ENCODE measurements at regions not wholly inside any gene's neighbourhood (a gene's known extent, or its start where the extent isn't known, plus 50 kb on each side); places are given as distances from the start of the nearest gene placed in this dataset.

GRCh38 chrX:46234775-46235174 lies 310.4 kb downstream of the ZNF674 start:
- Histone ChIP-seq H3K27me3 (ENCODE audit: control insufficient read depth in 2 of 2, insufficient read depth in 2 of 2, low read length in 2 of 2) (no peaks in the 10 kb centered on the region), H3K9me1 (ENCODE audit: control insufficient read depth, insufficient read depth, low read length) (no peaks in the 10 kb centered on the region), H3K4me1 (replicated peaks in 1 of 2; ENCODE audit: control insufficient read depth in 2 of 2, insufficient read depth in 2 of 2, low read length in 2 of 2) (no peaks in the 10 kb centered on the region), H4K20me1 (replicated peaks; ENCODE audit: control insufficient read depth, insufficient read depth, low read length) (no peaks in the 10 kb centered on the region), H3K36me3 (ENCODE audit: control insufficient read depth, insufficient read depth, low read length) (no peaks in the 10 kb centered on the region), H3K79me2 (ENCODE audit: control insufficient read depth, insufficient read depth, low read length) (no peaks in the 10 kb centered on the region), H3K27ac (ENCODE audit: extremely low read depth, low read depth, low read length) (no peak overlapping the region), H3K9ac (ENCODE audit: insufficient read depth in 1 of 2, low read depth in 2 of 2, low read length in 2 of 2) (no peak overlapping the region), H3K4me3 (no peak overlapping the region), H3K9me3 (replicated peaks; ENCODE audit: control insufficient read depth, insufficient read depth, low read depth, low read length) (no peaks in the 10 kb centered on the region), H2AFZ (ENCODE audit: low read depth, low read length) (no peak overlapping the region), H3K4me2 (ENCODE audit: insufficient read depth, low read length) (no peak overlapping the region)
- ChIA-PET POLR2A (no interaction called here), CTCF (ENCODE audit: low intra/inter-chr PET ratio) (no interaction called here)
- no peak for FAIRE-seq
- WGBS (ENCODE audit: insufficient coverage, low coverage, missing lambda C conversion rate), result 4% methylated on average over 2 of the region's 2 CpGs
- no peak for DNase-seq (ENCODE audit: extremely low read depth in 1 of 4, low spot score in 3 of 4)
- ATAC-seq, result no peak
- intact Hi-C loops (cut with micrococcal nuclease), result no loop called here
- TF ChIP-seq RB1 (IDR thresholded peaks at IDR 0.05; ENCODE audit: low read depth), result no peak
- no peak for TF ChIP-seq L3MBTL2 (IDR thresholded peaks at IDR 0.05)
- no peak for TF ChIP-seq XRCC3 (IDR thresholded peaks at IDR 0.05)
- no TSS peak for BruUV-seq (replicated peaks)
- in situ Hi-C loops (cut with MboI), result no loop called here

DNA sequence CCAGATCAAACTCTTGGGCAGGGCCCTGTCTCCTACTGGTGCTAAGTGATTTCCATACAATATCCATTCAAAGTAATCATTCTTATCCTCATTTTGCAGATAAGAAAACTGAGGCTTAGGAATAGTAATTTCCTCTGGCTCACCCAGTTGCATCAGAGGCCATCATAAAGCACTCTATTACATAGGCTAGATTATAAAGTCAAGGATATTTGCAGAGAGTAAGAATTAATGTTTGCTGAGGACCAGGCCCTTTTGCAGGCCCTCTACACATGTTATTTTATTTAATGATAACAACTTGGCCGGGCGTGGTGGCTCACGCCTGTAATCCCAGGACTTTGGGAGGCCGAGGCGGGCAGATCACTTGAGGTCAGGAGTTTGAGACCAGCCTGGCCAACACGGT lies 316.8 kb downstream of the ZNF674 start:
- no peak for DNase-seq (ENCODE audit: extremely low read depth in 1 of 4, low spot score in 3 of 4)
- Histone ChIP-seq H3K79me2 (ENCODE audit: control insufficient read depth, insufficient read depth, low read length) (no peaks in the 10 kb centered on the region), H3K27me3 (ENCODE audit: control insufficient read depth in 2 of 2, insufficient read depth in 2 of 2, low read length in 2 of 2) (no peaks in the 10 kb centered on the region), H3K4me3 (no peak overlapping the region), H3K9ac (ENCODE audit: insufficient read depth in 1 of 2, low read depth in 2 of 2, low read length in 2 of 2) (no peak overlapping the region), H3K27ac (ENCODE audit: extremely low read depth, low read depth, low read length) (no peak overlapping the region), H3K36me3 (ENCODE audit: control insufficient read depth, insufficient read depth, low read length) (no peaks in the 10 kb centered on the region), H3K9me1 (ENCODE audit: control insufficient read depth, insufficient read depth, low read length) (no peaks in the 10 kb centered on the region), H2AFZ (ENCODE audit: low read depth, low read length) (no peak overlapping the region), H3K4me1 (replicated peaks in 1 of 2; ENCODE audit: control insufficient read depth in 2 of 2, insufficient read depth in 2 of 2, low read length in 2 of 2) (no peaks in the 10 kb centered on the region), H3K9me3 (replicated peaks; ENCODE audit: control insufficient read depth, insufficient read depth, low read depth, low read length) (no peaks in the 10 kb centered on the region), H4K20me1 (replicated peaks; ENCODE audit: control insufficient read depth, insufficient read depth, low read length) (no peaks in the 10 kb centered on the region), H3K4me2 (ENCODE audit: insufficient read depth, low read length) (no peak overlapping the region)
- WGBS (ENCODE audit: insufficient coverage, low coverage, missing lambda C conversion rate), result 0% methylated on average over 4 of the region's 6 CpGs
- intact Hi-C loops (cut with micrococcal nuclease) (no loop called here), in situ Hi-C loops (cut with MboI) (no loop called here)
- BruUV-seq (replicated peaks), result no TSS peak
- no peak for TF ChIP-seq OTX1 (CRISPR knock-in tag; IDR thresholded peaks at IDR 0.05)
- TF ChIP-seq TCF7L2 (IDR thresholded peaks at IDR 0.05; ENCODE audit: low read depth, low read length), result no peak
- TF ChIP-seq MCM5 (IDR thresholded peaks at IDR 0.05; ENCODE audit: low read depth), result no peak
- TF ChIP-seq ZNF584 (CRISPR knock-in tag; IDR thresholded peaks at IDR 0.05; ENCODE audit: low read depth), result no peak
- no peak for TF ChIP-seq ZNF408 (CRISPR knock-in tag; IDR thresholded peaks at IDR 0.05; ENCODE audit: low read depth)
- no peak for TF ChIP-seq XRCC4 (IDR thresholded peaks at IDR 0.05; ENCODE audit: extremely low read depth, insufficient read depth, insufficient read length)
- TF ChIP-seq CHD1 (IDR thresholded peaks at IDR 0.05; ENCODE audit: low read length), result no peak
- TF ChIP-seq CBX8 (IDR thresholded peaks at IDR 0.05; ENCODE audit: borderline replicate concordance, extremely low read depth, low read depth, low read length, poor library complexity, severe bottlenecking), result no peak
- TF ChIP-seq, protein P1, sequence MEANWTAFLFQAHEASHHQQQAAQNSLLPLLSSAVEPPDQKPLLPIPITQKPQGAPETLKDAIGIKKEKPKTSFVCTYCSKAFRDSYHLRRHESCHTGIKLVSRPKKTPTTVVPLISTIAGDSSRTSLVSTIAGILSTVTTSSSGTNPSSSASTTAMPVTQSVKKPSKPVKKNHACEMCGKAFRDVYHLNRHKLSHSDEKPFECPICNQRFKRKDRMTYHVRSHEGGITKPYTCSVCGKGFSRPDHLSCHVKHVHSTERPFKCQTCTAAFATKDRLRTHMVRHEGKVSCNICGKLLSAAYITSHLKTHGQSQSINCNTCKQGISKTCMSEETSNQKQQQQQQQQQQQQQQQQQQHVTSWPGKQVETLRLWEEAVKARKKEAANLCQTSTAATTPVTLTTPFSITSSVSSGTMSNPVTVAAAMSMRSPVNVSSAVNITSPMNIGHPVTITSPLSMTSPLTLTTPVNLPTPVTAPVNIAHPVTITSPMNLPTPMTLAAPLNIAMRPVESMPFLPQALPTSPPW (CRISPR knock-in tag; IDR thresholded peaks at IDR 0.05), result no peak
- TF ChIP-seq ZNF79 (CRISPR knock-in tag; IDR thresholded peaks at IDR 0.05; ENCODE audit: low read depth), result no peak
- no peak for TF ChIP-seq CXXC5 (CRISPR knock-in tag; IDR thresholded peaks at IDR 0.05)
- TF ChIP-seq ZNF655 (CRISPR knock-in tag; IDR thresholded peaks at IDR 0.05), result no peak
- no peak for TF ChIP-seq ZZZ3 (IDR thresholded peaks at IDR 0.05)
- TF ChIP-seq ZNF507 (tag; conservative IDR thresholded peaks at IDR 0.05), result no peak
- FAIRE-seq, result no peak
- ChIA-PET POLR2A (no interaction called here), CTCF (ENCODE audit: low intra/inter-chr PET ratio) (no interaction called here)
- ATAC-seq, result no peak
